D721Med (cell line): ENCODE measurements at regions not wholly inside any gene's neighbourhood (a gene's known extent, or its start where the extent isn't known, plus 50 kb on each side); places are given as distances from the start of the nearest gene placed in this dataset.

Experiments used
- DNase-seq: peaks from one replicate; pipeline ENCODE4 v3.0.0; 2011; ENCODE audit warnings: low spot score; ENCODE audit not compliant: insufficient read length
- FAIRE-seq: peaks from 2 replicates; lab custom pipeline; 2011; peaks lifted over from hg19 to GRCh38; lab: Jason Lieb, UNC
- CTCF ChIP-seq: IDR thresholded peaks from 2 replicates; pipeline ENCODE4 v1.5.1; 2012; ENCODE audit warnings: mild to moderate bottlenecking, control low read depth; ENCODE audit not compliant: insufficient read depth; ENCODE audit errors: missing control alignments

- TF ChIP-seq CTCF, result no peak
- DNase-seq (no peak), FAIRE-seq (no peak)
Observed at GRCh38 chr2:107013884-107014283, 127.9 kb upstream of the ST6GAL2 start.

- DNase-seq, result no peak
Observed at GRCh38 chr2:107018366-107018765, 132.4 kb upstream of the ST6GAL2 start.

DNA sequence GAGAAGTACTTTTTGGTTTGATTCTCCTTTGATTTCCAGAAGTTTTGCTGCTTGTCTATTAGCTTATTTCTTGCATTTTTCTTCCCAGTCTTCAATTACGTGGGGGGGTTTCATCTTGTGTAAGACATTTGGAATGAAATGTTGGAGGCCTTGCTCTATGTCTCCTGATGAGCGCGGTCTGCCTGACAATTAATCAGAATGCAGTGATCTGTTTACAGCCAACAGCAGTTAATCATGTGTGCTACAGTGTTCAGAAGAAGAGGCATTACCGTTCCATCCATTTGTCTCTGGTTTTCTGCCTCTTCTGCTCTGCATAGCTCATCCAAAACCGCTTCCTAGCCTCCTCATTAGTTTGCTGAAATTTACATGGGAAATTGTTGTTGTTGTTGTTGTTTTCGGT, 134.4 kb upstream of the ST6GAL2 start:
- TF ChIP-seq CTCF, result no peak
- FAIRE-seq, result no peak
- DNase-seq, result no peak

More at GRCh38 chr2:107018366-107018765, 132.4 kb upstream of the ST6GAL2 start:
- no peak for FAIRE-seq
- TF ChIP-seq CTCF, result no peak

DNA sequence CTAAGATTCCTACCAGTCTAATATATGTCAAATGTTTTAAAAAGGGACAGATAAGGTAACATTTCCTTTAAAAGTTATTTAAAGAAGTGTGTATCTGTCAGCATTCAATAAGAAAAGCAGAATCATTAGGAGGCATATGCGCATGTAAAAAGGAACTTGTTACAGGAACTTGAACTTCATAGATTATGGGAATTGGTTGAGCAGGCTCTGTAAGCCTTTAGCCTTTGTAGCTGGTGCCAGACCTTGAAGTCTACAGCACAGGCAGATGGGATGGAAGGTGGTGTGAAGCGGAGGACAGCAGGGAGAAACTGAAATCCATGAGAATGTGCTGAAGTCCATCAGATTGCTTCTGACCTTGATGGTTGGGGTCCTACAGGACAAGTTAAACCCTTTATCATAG, 138.3 kb upstream of the ST6GAL2 start:
- no peak for TF ChIP-seq CTCF
- DNase-seq (no peak), FAIRE-seq (no peak)

GRCh38 chr2:107025291-107025857, 139.4 kb upstream of the ST6GAL2 start:
- no peak for DNase-seq
- no peak for TF ChIP-seq CTCF
- FAIRE-seq, result no peak

DNA sequence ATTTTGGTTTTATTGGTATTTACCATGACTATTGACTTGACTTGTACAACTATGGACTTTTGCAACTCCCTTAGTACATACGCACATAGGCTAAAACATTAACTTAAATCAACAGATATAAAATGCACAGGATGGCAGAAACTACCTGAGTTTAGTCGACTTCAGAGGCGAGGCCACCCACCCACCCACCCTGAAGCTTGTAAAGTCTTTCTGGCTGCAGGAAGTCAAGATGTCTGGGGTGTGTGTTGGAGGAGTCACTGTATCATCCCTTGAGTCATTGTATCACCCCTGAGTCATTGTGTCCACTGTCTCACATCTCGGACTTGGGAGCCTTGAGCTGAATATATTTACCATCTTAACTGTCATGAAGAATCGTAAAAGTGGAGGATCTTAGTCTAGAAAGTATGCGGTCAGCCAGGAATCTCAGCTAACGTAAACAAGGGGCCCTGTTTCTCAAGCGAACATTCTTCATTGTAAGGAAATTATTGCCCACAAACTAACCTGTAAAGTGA, 140.0 kb upstream of the ST6GAL2 start:
- TF ChIP-seq CTCF, result no peak
- DNase-seq, result no peak
- FAIRE-seq, result no peak

GRCh38 chr2:107027205-107027604, 141.2 kb upstream of the ST6GAL2 start:
- no peak for TF ChIP-seq CTCF
- DNase-seq (no peak), FAIRE-seq (no peak)
